ENCODE measurements at regions not wholly inside any gene's neighbourhood (a gene's known extent, or its start where the extent isn't known, plus 50 kb on each side); places are given as distances from the start of the nearest gene placed in this dataset.
A peak's percentile ranks its signal among the peaks of the same experiment; 100 is the strongest.

DNA sequence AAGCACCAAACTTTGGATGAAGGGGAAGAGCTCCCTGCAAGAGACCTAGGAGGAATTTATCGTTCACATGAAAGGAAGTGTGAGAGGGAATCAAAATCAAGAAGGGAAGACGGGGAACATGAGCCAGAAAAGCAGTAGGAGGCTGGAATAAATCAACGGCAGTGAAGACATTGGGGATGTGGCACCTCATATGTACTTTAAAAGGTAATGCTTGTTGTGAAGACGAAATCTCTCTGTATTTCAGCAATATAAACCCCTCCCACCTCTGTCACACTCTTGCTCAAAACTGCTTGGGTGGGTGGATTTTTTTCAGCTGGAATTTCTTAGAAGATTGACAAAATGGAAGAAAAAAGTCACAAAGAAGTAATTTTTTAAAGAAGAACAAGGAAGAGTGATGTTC, 243.5 kb downstream of the BUD13 start:
- 42 to 55% (median 52%) methylated on average over 4 of the region's 4 CpGs for WGBS, 4 donors
- intact Hi-C loops (cut with DNase I), result no loop called here
- no peaks in the 10 kb centered on the region for H3K36me3 ChIP-seq (replicated peaks in 1 of 2)
- DNase-seq, result peak in 1 of 7 donors; percentile 3
- H3K9me3 ChIP-seq (replicated peaks in 1 of 3), result no peaks in the 10 kb centered on the region
- TF ChIP-seq POLR2A (IDR thresholded peaks at IDR 0.05) (no peak), CTCF (IDR thresholded peaks at IDR 0.05) (no peak)
- no peak overlapping the region for H3K27ac ChIP-seq
- H3K27me3 ChIP-seq, result peaks cover 13% of the 10 kb centered on the region
- H3K4me3 ChIP-seq, result no peak overlapping the region
- no peaks in the 10 kb centered on the region for H3K4me1 ChIP-seq (replicated peaks in 1 of 2)

DNA sequence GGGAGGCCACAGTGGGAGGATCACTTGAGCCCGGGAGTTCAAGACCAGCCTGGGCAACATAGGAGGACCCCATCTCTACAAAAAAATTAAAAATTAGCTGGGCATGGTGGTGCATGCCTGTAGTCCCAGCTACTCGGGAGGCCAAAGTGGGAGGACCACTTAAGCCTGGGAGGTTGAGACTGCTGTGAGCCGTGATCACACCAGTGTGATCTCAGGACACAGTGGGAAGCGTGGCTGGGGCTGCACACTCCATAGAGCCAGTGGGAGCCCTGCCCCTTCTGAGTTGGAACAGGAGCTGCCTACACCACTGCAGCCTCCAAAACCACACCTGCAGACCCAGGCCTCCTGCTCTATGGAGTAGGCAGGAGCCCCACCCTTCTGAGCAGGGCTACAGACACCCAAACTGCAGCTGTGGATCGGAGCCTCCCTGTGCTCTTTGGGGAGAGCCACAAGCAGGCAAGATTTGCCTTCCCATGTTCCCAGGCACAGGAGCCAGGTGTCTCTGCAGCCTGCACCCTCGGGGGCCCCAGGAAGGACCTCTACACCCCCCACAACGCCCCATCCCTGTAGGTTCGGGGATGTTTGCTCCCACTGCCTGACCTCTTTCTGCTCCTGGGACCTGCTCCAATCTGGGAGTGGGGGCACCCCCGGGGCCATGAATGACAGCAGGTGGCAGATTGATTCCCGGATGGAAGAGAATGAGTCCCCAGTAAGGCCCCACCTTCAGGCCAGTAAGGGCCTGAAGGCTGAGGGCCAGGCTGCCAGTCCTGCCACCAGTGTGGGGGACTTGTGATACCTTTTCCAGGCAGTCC, 245.4 kb downstream of the BUD13 start:
- DNase-seq, result peak in 1 of 7 donors; percentile 20

DNA sequence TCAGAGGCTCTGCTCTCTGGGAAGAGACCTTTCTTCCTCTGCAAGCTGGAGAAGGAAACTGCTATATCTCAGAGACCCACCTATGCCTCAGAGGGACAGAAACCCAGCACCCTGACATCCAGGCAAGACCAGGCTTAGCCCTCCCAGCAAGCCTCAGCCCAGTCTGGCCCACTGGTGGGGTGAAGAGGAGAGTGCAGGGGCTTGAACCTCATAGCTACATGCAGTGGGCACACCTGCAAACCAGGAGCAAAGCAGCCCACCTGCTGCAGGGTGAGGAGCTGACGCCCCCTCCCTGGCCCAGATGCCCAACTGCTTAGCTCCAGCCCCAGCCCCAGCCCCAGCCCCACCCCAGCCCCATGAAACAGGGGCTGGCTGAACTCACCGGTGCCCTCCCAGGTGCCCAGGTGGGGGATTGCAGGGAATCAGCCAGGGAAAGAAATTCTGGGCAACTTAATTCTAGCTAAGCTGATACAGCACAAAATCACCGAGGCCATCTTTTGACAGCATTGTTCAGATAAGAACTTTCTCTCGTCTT, 246.8 kb downstream of the BUD13 start:
- intact Hi-C loops (cut with DNase I), result no loop called here

More for the DNA sequence above, 245.4 kb downstream of the BUD13 start:
- Histone ChIP-seq H3K4me3 (no peak overlapping the region), H3K27ac (no peak overlapping the region), H3K4me1 (replicated peaks in 1 of 2) (no peaks in the 10 kb centered on the region), H3K36me3 (replicated peaks in 1 of 2) (no peaks in the 10 kb centered on the region), H3K27me3 (peaks cover 11% of the 10 kb centered on the region), H3K9me3 (replicated peaks in 1 of 3) (no peaks in the 10 kb centered on the region)
- intact Hi-C loops (cut with DNase I), result no loop called here
- TF ChIP-seq CTCF (IDR thresholded peaks at IDR 0.05), result no peak
- no peak for TF ChIP-seq POLR2A (IDR thresholded peaks at IDR 0.05)
- WGBS, 4 donors, result 79 to 86% (median 83%) methylated on average over 5 to 10 of the region's 10 CpGs

DNA sequence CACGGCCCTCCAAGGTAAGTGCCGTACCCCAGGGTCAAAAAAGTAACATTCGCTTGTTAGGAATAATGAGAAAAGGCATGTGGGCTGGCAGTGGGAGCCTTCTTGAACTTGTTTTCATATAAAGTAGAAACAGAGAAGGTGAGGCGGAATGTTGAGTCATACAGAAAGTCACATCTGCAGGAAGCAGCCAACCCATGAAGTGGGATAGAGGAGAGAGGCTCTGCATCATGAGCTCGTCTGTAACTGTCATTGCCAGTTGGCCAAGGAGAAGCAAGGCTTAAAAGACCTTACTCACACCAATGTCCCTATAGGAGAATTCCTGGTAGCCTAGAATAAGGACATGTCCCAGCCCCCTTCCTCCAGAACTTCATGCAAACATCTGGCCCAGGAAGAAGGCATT, 253.3 kb downstream of the BUD13 start:
- intact Hi-C loops (cut with DNase I), result no loop called here
- TF ChIP-seq POLR2A (IDR thresholded peaks at IDR 0.05), result no peak
- TF ChIP-seq CTCF (IDR thresholded peaks at IDR 0.05), result no peak
- no peak for DNase-seq
- Histone ChIP-seq H3K27ac (no peak overlapping the region), H3K4me1 (replicated peaks in 1 of 2) (no peaks in the 10 kb centered on the region), H3K4me3 (no peak overlapping the region), H3K36me3 (replicated peaks in 1 of 2) (no peaks in the 10 kb centered on the region), H3K27me3 (no peaks in the 10 kb centered on the region), H3K9me3 (replicated peaks in 1 of 3) (no peaks in the 10 kb centered on the region)
- 67 to 85% (median 78%) methylated on average over 5 of the region's 5 CpGs for WGBS, 4 donors

More for the DNA sequence above, 246.8 kb downstream of the BUD13 start:
- Histone ChIP-seq H3K4me1 (replicated peaks in 1 of 2) (no peaks in the 10 kb centered on the region), H3K27me3 (peaks cover 7% of the 10 kb centered on the region), H3K4me3 (no peak overlapping the region), H3K9me3 (replicated peaks in 1 of 3) (no peaks in the 10 kb centered on the region), H3K27ac (no peak overlapping the region), H3K36me3 (replicated peaks in 1 of 2) (no peaks in the 10 kb centered on the region)
- TF ChIP-seq POLR2A (IDR thresholded peaks at IDR 0.05), result no peak
- no peak for TF ChIP-seq CTCF (IDR thresholded peaks at IDR 0.05)
- peak in 1 of 7 donors; percentile 14 for DNase-seq
- 58 to 71% (median 65%) methylated on average over 3 to 4 of the region's 4 CpGs for WGBS, 4 donors
